ENCODE measurements at regions not wholly inside any gene's neighbourhood (a gene's known extent, or its start where the extent isn't known, plus 50 kb on each side); places are given as distances from the start of the nearest gene placed in this dataset.

GRCh38 chr9:119902611-119903010 lies 533.4 kb upstream of the BRINP1 start:
- TF ChIP-seq CTCF (IDR thresholded peaks at IDR 0.05; ENCODE audit: low read depth, low read length, poor library complexity, severe bottlenecking): no peak
- no peak for TF ChIP-seq EZH2phosphoT487 (IDR thresholded peaks at IDR 0.05; ENCODE audit: borderline replicate concordance, low read length)

Data from DOHH2 (cell line).